HL-60 (cell line): ENCODE measurements at regions not wholly inside any gene's neighbourhood (a gene's known extent, or its start where the extent isn't known, plus 50 kb on each side); places are given as distances from the start of the nearest gene placed in this dataset.

Experiments
- DNase-seq, 2 experiments: peaks; one replicate each; pipeline ENCODE4 v3.0.0-alpha.2; 2010 to 2020; ENCODE audit warnings: low read depth in 1 of 2, low spot score in 1 of 2
- H3K27ac ChIP-seq: fragments of 250-450 bp; sonication (Bioruptor Pico); replicated peaks from 2 replicates; pipeline ENCODE4 v1.5.1; 2020; ENCODE audit warnings: mild to moderate bottlenecking, moderate library complexity
- H3K27me3 ChIP-seq: fragments of 250-450 bp; sonication (Bioruptor Pico); 2 replicates; pipeline ENCODE4 v1.5.1; 2021; ENCODE audit warnings: mild to moderate bottlenecking, moderate library complexity; ENCODE audit not compliant: insufficient read depth, poor library complexity, severe bottlenecking
- H3K4me3 ChIP-seq: replicated peaks from 2 replicates; pipeline ENCODE4 v1.5.1; 2011; ENCODE audit warnings: mild to moderate bottlenecking, control low read depth, low read length; ENCODE audit not compliant: insufficient read depth
- CTCF ChIP-seq: IDR thresholded peaks from one replicate; pipeline ENCODE4 v1.5.1; 2011; ENCODE audit warnings: low read length, control low read depth, inconsistent platforms; ENCODE audit not compliant: insufficient read depth
- GABPA ChIP-seq: IDR thresholded peaks from 2 replicates; pipeline ENCODE4 v1.6.1; 2012; ENCODE audit warnings: low read depth
- POLR2AphosphoS5 ChIP-seq: IDR thresholded peaks from 2 replicates; pipeline ENCODE4 v1.6.1; 2012; ENCODE audit warnings: low read depth
- REST ChIP-seq: IDR thresholded peaks from 2 replicates; pipeline ENCODE4 v1.6.1; 2012; ENCODE audit warnings: low read depth; ENCODE audit not compliant: insufficient replicate concordance
- SPI1 ChIP-seq: IDR thresholded peaks from 2 replicates; pipeline ENCODE4 v1.6.1; 2012; ENCODE audit warnings: low read depth, mild to moderate bottlenecking, borderline replicate concordance

- Histone ChIP-seq H3K27me3 (no peaks in the 10 kb centered on the region), H3K27ac (no peak overlapping the region), H3K4me3 (no peak overlapping the region)
- no peak for DNase-seq
- no peak for TF ChIP-seq CTCF
- no peak for TF ChIP-seq REST
- TF ChIP-seq POLR2AphosphoS5: no peak
- TF ChIP-seq GABPA: no peak
- no peak for TF ChIP-seq SPI1
Observed at GRCh38 chr9:29348999-29349398, 1775.7 kb upstream of the C9orf72 start.

GRCh38 chr9:29389421-29389820 is 1816.1 kb upstream of the C9orf72 start:
- TF ChIP-seq GABPA (no peak), REST (no peak), CTCF (no peak), POLR2AphosphoS5 (no peak), SPI1 (no peak)
- Histone ChIP-seq H3K4me3 (no peak overlapping the region), H3K27me3 (no peaks in the 10 kb centered on the region), H3K27ac (no peak overlapping the region)
- DNase-seq: no peak

DNA sequence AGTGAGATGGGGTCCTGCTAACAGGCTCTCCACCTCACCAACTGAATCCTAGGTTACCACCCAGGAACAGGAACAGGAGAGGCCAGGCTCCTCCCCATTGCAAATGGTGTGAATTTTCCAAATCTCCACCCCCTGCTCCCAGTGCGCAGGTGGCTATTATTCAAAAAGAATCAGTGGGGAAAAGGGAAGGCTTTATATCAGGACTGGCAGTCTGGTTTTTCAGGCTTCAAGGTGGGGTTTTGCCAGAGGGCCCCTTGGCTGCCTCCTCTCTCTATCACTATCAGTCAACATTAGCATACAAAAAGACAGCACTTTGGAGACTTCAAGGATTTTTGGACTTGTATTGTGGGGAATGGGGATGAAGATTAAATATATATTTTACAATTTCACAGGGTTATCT is 1817.6 kb upstream of the C9orf72 start:
- Histone ChIP-seq H3K27ac (no peak overlapping the region), H3K4me3 (no peak overlapping the region), H3K27me3 (no peaks in the 10 kb centered on the region)
- no peak for DNase-seq
- TF ChIP-seq SPI1: no peak

GRCh38 chr9:29393064-29393463 is 1819.8 kb upstream of the C9orf72 start:
- H3K4me3 ChIP-seq: no peak overlapping the region
- TF ChIP-seq POLR2AphosphoS5 (no peak), CTCF (no peak), REST (no peak), GABPA (no peak), SPI1 (no peak)
- H3K27me3 ChIP-seq: no peaks in the 10 kb centered on the region
- H3K27ac ChIP-seq: no peak overlapping the region
- DNase-seq: no peak
